Tibial nerve (tissue), 4 donors: ENCODE measurements at regions not wholly inside any gene's neighbourhood (a gene's known extent, or its start where the extent isn't known, plus 50 kb on each side); places are given as distances from the start of the nearest gene placed in this dataset.

Experiments
- CTCF ChIP-seq, 5 experiments: fragments of 200-600 bp in 3 of 5; fragments of 450-650 bp in 2 of 5; sonication (generic) in 3 of 5; IDR thresholded peaks; one replicate each; pipeline ENCODE4 v1.5.1; 2016 to 2019; ENCODE audit warnings: antibody characterized with exemption in 5 of 5, mild to moderate bottlenecking in 3 of 5, moderate library complexity in 2 of 5
- EP300 ChIP-seq, 2 donors: sonication (generic); formaldehyde crosslinking; IDR thresholded peaks; one replicate each; pipeline ENCODE4 v1.6.1; 2017; ENCODE audit warnings: antibody characterized with exemption in 2 of 2, mild to moderate bottlenecking in 1 of 2
- POLR2A ChIP-seq, 2 donors: fragments of 450-650 bp; IDR thresholded peaks; one replicate each; pipeline ENCODE4 v1.6.1; 2017; ENCODE audit warnings: antibody characterized with exemption in 2 of 2, mild to moderate bottlenecking in 2 of 2, moderate library complexity in 2 of 2

GRCh38 chr14:27245947-27246346 is 648.1 kb upstream of the NOVA1 start:
- TF ChIP-seq POLR2A (IDR thresholded peaks at IDR 0.05) (no peak), CTCF (IDR thresholded peaks at IDR 0.05) (no peak), EP300 (IDR thresholded peaks at IDR 0.05) (no peak)
